SK-N-SH (cell line): ENCODE measurements at regions not wholly inside any gene's neighbourhood (a gene's known extent, or its start where the extent isn't known, plus 50 kb on each side); places are given as distances from the start of the nearest gene placed in this dataset.

Experiments
- CTCF ChIP-seq: fragments of 200-600 bp; sonication (generic); IDR thresholded peaks from 2 replicates; pipeline ENCODE4 v1.6.1; 2017; ENCODE audit warnings: antibody characterized with exemption, mild to moderate bottlenecking, moderate library complexity
- ELF1 ChIP-seq: IDR thresholded peaks from 2 replicates; pipeline ENCODE4 v1.4.0; 2012
- EP300 ChIP-seq, 2 experiments: IDR thresholded peaks; 2 replicates each; pipeline versions ENCODE4 v1.4.0 to v1.6.1; 2012; ENCODE audit warnings: borderline replicate concordance in 1 of 2, low read depth in 1 of 2, low read length in 1 of 2
- FOXJ3 ChIP-seq: sonication (generic); formaldehyde crosslinking; IDR thresholded peaks from 2 replicates; pipeline ENCODE4 v1.5.1; 2020; ENCODE audit warnings: mild to moderate bottlenecking, missing genetic modification reagents
- MAX ChIP-seq: IDR thresholded peaks from 2 replicates; pipeline ENCODE4 v1.4.0; 2012; ENCODE audit warnings: low read depth
- RCOR1 ChIP-seq: fragments of 150-350 bp; IDR thresholded peaks from 2 replicates; pipeline ENCODE4 v1.6.1; 2017; ENCODE audit warnings: antibody characterized with exemption, low read length
- YY1 ChIP-seq: IDR thresholded peaks from 2 replicates; pipeline ENCODE4 v1.4.0; 2012; ENCODE audit warnings: low read depth, mild to moderate bottlenecking
- ZBTB33 ChIP-seq: IDR thresholded peaks from 2 replicates; pipeline ENCODE4 v1.4.0; 2012; ENCODE audit warnings: low read depth, borderline replicate concordance

- TF ChIP-seq CTCF (no peak), MAX (no peak), ELF1 (no peak), FOXJ3 (CRISPR knock-in tag) (no peak), EP300 (IDR thresholded peaks at IDR 0.05; ENCODE audit: borderline replicate concordance in 1 of 2, low read depth in 1 of 2, low read length in 1 of 2) (no peak), ZBTB33 (no peak), RCOR1 (no peak), YY1 (no peak)
Observed at GRCh38 chr13:26993780-26994179, 177.8 kb downstream of the USP12 start.
